BE2C (cell line): ENCODE measurements at regions not wholly inside any gene's neighbourhood (a gene's known extent, or its start where the extent isn't known, plus 50 kb on each side); places are given as distances from the start of the nearest gene placed in this dataset.

Experiments
- DNase-seq: peaks from one replicate; pipeline ENCODE4 v3.0.0-alpha.2; 2020
- H3K27me3 ChIP-seq: fragments of 250-450 bp; sonication (Bioruptor Pico); 2 replicates; pipeline ENCODE4 v1.5.1; 2020; ENCODE audit warnings: mild to moderate bottlenecking
- H3K36me3 ChIP-seq: fragments of 250-450 bp; sonication (Bioruptor Pico); 2 replicates; pipeline ENCODE4 v1.5.1; 2020; ENCODE audit warnings: mild to moderate bottlenecking
- H3K4me1 ChIP-seq: fragments of 250-450 bp; sonication (Bioruptor Pico); 2 replicates; pipeline ENCODE4 v1.5.1; 2020
- H3K4me3 ChIP-seq: 2 replicates; pipeline ENCODE4 v1.5.1; 2011; ENCODE audit warnings: low read depth, low read length
- H3K9me3 ChIP-seq: fragments of 250-450 bp; sonication (Bioruptor Pico); 2 replicates; pipeline ENCODE4 v1.5.1; 2020
- TF ChIP-seq, protein P1 (sequence below): IDR thresholded peaks from 2 replicates; pipeline ENCODE4 v1.5.1; 2012; ENCODE audit warnings: mild to moderate bottlenecking, low read depth, low read length

DNA sequence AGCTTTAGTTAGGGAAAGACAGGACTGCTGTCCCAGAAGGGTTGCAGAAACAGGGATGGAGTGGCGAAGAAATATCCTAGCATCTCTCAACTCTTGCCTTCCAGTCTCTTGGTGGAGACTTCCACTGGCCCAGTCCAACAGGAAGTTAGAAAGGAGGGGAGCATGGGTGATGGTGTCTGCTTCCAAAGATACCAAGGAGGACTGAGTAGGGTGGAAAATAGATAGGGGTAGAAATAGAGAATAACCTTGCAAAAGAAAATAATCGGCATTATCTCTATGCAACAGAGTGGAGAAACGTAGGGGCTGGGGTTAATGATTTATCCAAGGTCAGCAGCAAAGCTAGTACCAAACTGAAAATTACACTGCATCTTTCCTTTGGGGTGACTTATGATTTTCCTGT is 242.3 kb downstream of the PSAT1 start:
- Histone ChIP-seq H3K9me3 (no peaks in the 10 kb centered on the region), H3K27me3 (no peaks in the 10 kb centered on the region), H3K36me3 (no peaks in the 10 kb centered on the region), H3K4me1 (peaks cover 23% of the 10 kb centered on the region), H3K4me3 (no peak overlapping the region)
- TF ChIP-seq, protein P1, sequence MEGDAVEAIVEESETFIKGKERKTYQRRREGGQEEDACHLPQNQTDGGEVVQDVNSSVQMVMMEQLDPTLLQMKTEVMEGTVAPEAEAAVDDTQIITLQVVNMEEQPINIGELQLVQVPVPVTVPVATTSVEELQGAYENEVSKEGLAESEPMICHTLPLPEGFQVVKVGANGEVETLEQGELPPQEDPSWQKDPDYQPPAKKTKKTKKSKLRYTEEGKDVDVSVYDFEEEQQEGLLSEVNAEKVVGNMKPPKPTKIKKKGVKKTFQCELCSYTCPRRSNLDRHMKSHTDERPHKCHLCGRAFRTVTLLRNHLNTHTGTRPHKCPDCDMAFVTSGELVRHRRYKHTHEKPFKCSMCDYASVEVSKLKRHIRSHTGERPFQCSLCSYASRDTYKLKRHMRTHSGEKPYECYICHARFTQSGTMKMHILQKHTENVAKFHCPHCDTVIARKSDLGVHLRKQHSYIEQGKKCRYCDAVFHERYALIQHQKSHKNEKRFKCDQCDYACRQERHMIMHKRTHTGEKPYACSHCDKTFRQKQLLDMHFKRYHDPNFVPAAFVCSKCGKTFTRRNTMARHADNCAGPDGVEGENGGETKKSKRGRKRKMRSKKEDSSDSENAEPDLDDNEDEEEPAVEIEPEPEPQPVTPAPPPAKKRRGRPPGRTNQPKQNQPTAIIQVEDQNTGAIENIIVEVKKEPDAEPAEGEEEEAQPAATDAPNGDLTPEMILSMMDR: no peak
- no peak for DNase-seq

DNA sequence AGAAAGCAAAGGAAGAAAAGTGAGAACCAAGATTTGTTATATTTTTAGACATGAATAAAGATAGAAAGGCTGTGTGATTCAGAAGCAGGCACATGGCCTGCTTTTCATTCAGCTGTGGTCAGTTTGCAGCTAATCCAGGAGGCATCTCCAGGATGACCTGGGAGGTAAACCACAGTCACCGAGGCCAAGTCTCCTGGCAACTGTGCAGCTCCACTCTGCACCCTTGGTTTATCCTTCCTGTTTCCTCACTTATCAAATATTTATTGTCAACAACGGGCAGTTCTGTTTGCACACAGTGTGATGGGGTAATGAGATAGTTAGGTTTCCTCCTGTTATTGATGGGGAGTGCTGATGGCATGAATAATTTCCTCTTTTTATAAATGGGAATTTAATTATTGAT is 243.0 kb downstream of the PSAT1 start:
- Histone ChIP-seq H3K4me1 (peaks cover 23% of the 10 kb centered on the region), H3K4me3 (no peak overlapping the region), H3K9me3 (no peaks in the 10 kb centered on the region), H3K36me3 (no peaks in the 10 kb centered on the region), H3K27me3 (no peaks in the 10 kb centered on the region)
- DNase-seq: no peak
- TF ChIP-seq, protein P1: no peak

DNA sequence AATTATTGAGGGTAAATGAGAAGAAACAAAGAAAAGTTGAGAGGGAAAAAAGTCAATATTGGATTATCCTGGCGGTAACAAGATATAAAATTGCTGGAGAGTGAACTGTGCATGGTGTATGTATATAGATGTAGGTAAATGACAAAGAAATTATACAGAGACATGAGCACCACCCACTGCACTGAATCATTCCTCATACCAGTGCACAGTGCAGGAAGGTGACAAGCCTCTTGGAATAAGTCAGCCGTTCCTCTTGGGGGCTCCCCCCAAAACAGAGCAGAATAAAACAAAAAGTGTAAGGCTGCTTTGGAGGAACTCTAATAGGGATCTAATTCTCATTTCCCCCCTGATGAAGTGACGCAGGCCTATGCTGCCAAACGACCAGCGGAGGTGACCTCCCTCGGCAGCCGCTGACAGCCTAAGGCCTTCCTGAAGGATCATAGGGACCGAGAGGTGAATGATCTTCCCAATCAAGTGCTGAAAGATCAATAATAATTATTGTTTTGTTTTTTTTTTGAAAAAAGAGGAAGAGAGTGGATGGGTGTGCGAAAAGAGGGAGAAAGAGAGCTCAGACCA is 245.0 kb downstream of the PSAT1 start:
- Histone ChIP-seq H3K9me3 (no peaks in the 10 kb centered on the region; the same call in 1 of the 2 replicates), H3K4me3 (no peak overlapping the region), H3K27me3 (no peaks in the 10 kb centered on the region), H3K4me1 (peaks cover 23% of the 10 kb centered on the region), H3K36me3 (no peaks in the 10 kb centered on the region)
- DNase-seq: no peak
- TF ChIP-seq, protein P1: no peak

DNA sequence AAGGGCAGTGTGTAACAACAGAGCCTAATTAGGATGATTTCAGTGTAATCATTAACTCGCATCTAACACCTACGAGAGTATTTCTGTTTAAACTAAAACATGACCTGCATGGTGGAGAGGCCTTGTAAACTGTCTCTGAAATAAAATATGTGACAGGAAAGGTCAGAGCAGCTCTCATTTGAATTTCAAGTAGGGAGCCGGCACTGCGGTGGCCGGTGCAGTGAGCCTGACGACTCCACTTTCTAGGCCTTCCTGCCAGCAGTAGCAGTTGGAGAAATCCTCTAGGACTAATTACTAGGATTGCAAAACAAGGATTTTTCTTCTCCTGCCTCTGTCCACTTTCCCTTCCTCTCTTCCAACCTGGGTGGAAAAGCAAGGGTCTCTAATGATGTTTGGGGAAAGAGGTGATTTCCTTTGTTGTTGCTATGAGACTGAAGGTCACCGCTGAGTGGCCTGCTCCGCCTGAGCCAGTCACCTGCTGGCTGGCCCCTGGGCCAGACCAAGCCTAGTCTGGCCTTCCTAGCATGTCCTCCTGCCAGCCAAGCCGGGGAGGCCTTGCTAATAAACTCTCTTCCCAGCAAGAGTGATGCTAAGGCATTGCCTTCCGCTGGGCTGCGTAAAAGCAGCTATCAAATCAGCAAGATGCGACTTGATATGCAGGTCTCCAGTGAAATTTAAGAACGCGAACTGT is 245.7 kb downstream of the PSAT1 start:
- no peaks in the 10 kb centered on the region for H3K36me3 ChIP-seq
- no peaks in the 10 kb centered on the region for H3K27me3 ChIP-seq
- TF ChIP-seq, protein P1: no peak
- no peak overlapping the region for H3K4me3 ChIP-seq
- peaks cover 23% of the 10 kb centered on the region for H3K4me1 ChIP-seq
- no peaks in the 10 kb centered on the region; the same call in 1 of the 2 replicates for H3K9me3 ChIP-seq
- DNase-seq: no peak

DNA sequence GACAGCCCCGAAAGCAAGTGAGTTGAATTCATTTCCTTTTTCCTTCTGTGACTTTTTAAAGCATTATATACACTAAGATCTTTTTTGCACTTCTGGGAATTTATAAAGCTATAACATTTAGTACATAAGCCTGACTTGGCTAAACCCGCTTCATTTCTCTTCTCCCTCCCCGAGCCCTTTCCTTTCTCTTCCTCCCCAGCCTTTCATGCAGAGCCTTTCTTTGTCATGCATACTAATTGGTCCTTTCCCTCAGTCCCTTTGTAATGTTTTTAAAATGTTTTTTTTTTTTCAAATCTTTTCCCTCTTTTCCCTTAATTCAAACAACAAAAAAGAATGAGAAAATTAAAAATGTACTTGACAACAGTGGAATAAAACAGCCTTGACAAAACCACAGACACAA is 246.4 kb downstream of the PSAT1 start:
- no peak for DNase-seq
- Histone ChIP-seq H3K4me3 (no peak overlapping the region), H3K4me1 (peaks cover 20% of the 10 kb centered on the region), H3K9me3 (no peaks in the 10 kb centered on the region; the same call in 1 of the 2 replicates), H3K36me3 (no peaks in the 10 kb centered on the region), H3K27me3 (no peaks in the 10 kb centered on the region)
- TF ChIP-seq, protein P1: no peak

DNA sequence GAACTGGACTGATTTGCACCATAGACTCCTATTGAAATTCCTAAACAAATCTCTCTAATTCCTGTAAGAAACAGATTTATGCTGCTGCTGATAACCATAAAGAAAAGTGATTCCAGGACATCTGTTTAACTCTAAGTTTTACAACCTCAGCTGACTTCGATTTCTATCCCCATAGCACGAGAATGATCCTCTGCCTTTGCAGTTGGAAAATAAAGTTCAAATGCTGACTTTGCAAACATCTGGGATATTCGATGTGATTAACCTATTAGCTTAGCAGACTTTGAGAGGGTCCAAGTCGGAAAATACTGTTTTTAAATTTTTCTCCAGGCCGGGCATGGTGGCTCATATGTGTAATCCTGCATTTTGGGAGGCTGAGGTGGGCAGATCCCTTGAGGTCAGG is 247.3 kb downstream of the PSAT1 start:
- Histone ChIP-seq H3K4me3 (no peak overlapping the region), H3K27me3 (no peaks in the 10 kb centered on the region)
- TF ChIP-seq, protein P1: no peak

More for the DNA sequence above, 247.3 kb downstream of the PSAT1 start:
- Histone ChIP-seq H3K9me3 (no peaks in the 10 kb centered on the region; the same call in 1 of the 2 replicates), H3K4me1 (peaks cover 11% of the 10 kb centered on the region), H3K36me3 (no peaks in the 10 kb centered on the region)
- DNase-seq: no peak
